ENCODE measurements at regions not wholly inside any gene's neighbourhood (a gene's known extent, or its start where the extent isn't known, plus 50 kb on each side); places are given as distances from the start of the nearest gene placed in this dataset.

DNA sequence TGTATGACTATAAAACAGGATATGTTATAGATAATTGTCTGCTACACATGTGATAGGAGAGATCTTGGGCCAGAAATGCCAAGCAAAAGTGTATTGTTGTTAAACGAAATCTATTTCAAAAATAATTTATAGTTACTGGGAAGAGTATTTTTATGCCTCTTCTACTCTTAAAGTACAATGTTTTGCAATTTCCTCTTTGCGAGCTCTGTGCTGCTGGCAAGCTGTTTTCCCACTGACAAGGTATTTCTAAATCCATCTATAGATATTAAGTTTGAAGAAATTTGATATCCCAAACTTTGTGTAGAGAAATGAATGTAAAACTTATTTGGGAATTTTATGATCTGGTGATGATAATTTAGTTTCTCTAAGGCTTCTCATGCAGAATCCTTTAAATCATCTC lies 63.3 kb upstream of the PTGFR start:
- Histone ChIP-seq H3K4me3 (no peak overlapping the region), H3K9me1 (ENCODE audit: control insufficient read depth, insufficient read depth, low read length) (no peaks in the 10 kb centered on the region), H4K20me1 (replicated peaks; ENCODE audit: control insufficient read depth, insufficient read depth, low read length) (no peaks in the 10 kb centered on the region), H3K27ac (ENCODE audit: extremely low read depth, low read depth, low read length) (no peak overlapping the region), H3K36me3 (ENCODE audit: control insufficient read depth, insufficient read depth, low read length) (no peaks in the 10 kb centered on the region), H3K79me2 (ENCODE audit: control insufficient read depth, insufficient read depth, low read length) (no peaks in the 10 kb centered on the region), H3K9me3 (replicated peaks; ENCODE audit: control insufficient read depth, insufficient read depth, low read depth, low read length) (no peaks in the 10 kb centered on the region), H3K4me2 (ENCODE audit: insufficient read depth, low read length) (no peak overlapping the region), H2AFZ (ENCODE audit: low read depth, low read length) (no peak overlapping the region), H3K4me1 (replicated peaks in 1 of 2; ENCODE audit: control insufficient read depth in 2 of 2, insufficient read depth in 2 of 2, low read length in 2 of 2) (no peaks in the 10 kb centered on the region), H3K27me3 (ENCODE audit: control insufficient read depth in 2 of 2, insufficient read depth in 2 of 2, low read length in 2 of 2) (no peaks in the 10 kb centered on the region), H3K9ac (ENCODE audit: insufficient read depth in 1 of 2, low read depth in 2 of 2, low read length in 2 of 2) (no peak overlapping the region)
- 0% methylated on average over 2 of the region's 2 CpGs for WGBS (ENCODE audit: insufficient coverage, low coverage, missing lambda C conversion rate)
- no peak for ATAC-seq
- BruUV-seq (replicated peaks): no TSS peak
- ChIA-PET CTCF (ENCODE audit: low intra/inter-chr PET ratio) (no interaction called here), POLR2A (no interaction called here)
- FAIRE-seq: no peak
- no peak for DNase-seq (ENCODE audit: extremely low read depth in 1 of 4, low spot score in 3 of 4)
- no peak for TF ChIP-seq HDAC6 (IDR thresholded peaks at IDR 0.05; ENCODE audit: low read depth, low read length)
- no peak for TF ChIP-seq SP2 (IDR thresholded peaks at IDR 0.05; ENCODE audit: extremely low read depth, low read depth, low read length, poor library complexity, severe bottlenecking)
- TF ChIP-seq RBM34 (IDR thresholded peaks at IDR 0.05; ENCODE audit: borderline replicate concordance, insufficient read depth, low read length): no peak
- TF ChIP-seq ZNF232 (CRISPR knock-in tag; IDR thresholded peaks at IDR 0.05): no peak
- TF ChIP-seq NONO (IDR thresholded peaks at IDR 0.05; ENCODE audit: low read depth in 2 of 2, low read length in 1 of 2): no peak
- TF ChIP-seq CC2D1A (IDR thresholded peaks at IDR 0.05): no peak
- TF ChIP-seq BCL6 (CRISPR knock-in tag; IDR thresholded peaks at IDR 0.05): no peak
- TF ChIP-seq MYNN (IDR thresholded peaks at IDR 0.05): no peak
- TF ChIP-seq MYNN (CRISPR knock-in tag; IDR thresholded peaks at IDR 0.05): no peak
- TF ChIP-seq SNRNP70 (optimal IDR thresholded peaks at IDR 0.05; ENCODE audit: low read depth, low read length): no peak
- TF ChIP-seq RBFOX2 (IDR thresholded peaks at IDR 0.05; ENCODE audit: low read depth, low read length): no peak
- no peak for TF ChIP-seq NFE2L1 (tag; IDR thresholded peaks at IDR 0.05; ENCODE audit: borderline replicate concordance, low read depth)
- TF ChIP-seq MCM2 (IDR thresholded peaks at IDR 0.05; ENCODE audit: low read depth): no peak
- TF ChIP-seq ERF (CRISPR knock-in tag; IDR thresholded peaks at IDR 0.05): no peak
- no peak for TF ChIP-seq ZBTB43 (CRISPR knock-in tag; IDR thresholded peaks at IDR 0.05)
- TF ChIP-seq SRSF3 (IDR thresholded peaks at IDR 0.05; ENCODE audit: insufficient read depth, low read length): no peak
- TF ChIP-seq ZNF75A (CRISPR knock-in tag; IDR thresholded peaks at IDR 0.05): no peak
- TF ChIP-seq TRIM28 (IDR thresholded peaks at IDR 0.05): no peak
- TF ChIP-seq RBM25 (IDR thresholded peaks at IDR 0.05; ENCODE audit: low read depth, low read length, severe bottlenecking): no peak
- TF ChIP-seq, protein P1, sequence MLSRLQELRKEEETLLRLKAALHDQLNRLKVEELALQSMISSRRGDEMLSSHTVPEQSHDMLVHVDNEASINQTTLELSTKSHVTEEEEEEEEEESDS (CRISPR knock-in tag; IDR thresholded peaks at IDR 0.05): no peak
- in situ Hi-C loops (cut with MboI): no loop called here
- intact Hi-C loops (cut with micrococcal nuclease): no loop called here

All from K562 (cell line).